GM19463 (cell line): ENCODE measurements at regions not wholly inside any gene's neighbourhood (a gene's known extent, or its start where the extent isn't known, plus 50 kb on each side); places are given as distances from the start of the nearest gene placed in this dataset.
"Not testable (repeated sequence)": the region's sequence is repeated elsewhere in the genome, so short reads cannot be mapped to it uniquely, and the experiment has no call there.

Experiments used
- ATAC-seq: cut with Tn5 transposase; IDR thresholded peaks from one replicate; pipeline ENCODE4 v1.9.1; 2021; ENCODE audit warnings: mild to moderate bottlenecking, moderate library complexity; ENCODE audit not compliant: unreplicated experiment

DNA sequence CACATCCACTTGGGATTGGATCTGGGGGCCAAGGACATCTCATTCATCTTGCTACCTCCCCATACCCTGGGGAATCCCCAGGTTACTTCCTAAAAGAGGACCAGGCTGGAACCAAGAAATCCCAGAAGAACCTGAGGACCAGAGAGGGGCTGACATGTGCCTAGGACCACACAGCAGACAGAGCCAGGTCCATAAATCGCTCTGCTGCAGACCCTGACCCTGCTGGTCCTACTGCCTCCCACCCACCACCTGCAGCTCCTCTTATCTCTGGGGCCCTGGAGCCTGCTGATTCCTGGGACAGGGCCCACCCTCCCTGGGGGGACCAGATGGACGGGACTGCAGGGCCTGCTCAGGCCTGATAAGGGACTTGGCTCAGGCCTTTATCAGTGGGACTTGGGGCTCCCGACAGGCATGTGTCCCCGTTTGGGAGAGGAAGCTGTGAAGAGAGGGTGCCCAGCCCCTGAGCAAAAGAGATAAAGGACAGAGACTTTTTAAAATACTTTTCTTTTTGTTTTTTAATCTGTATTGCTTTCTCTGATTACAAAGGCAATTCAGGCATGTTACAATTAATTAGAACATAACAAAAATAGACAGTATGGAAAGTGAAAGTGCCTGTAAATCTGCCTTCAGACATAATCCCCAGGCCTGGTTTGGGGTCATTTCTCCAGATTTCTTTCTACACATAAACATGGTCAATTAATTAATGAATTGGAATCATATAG, 101.3 kb upstream of the LARP1 start:
- no peak for ATAC-seq

DNA sequence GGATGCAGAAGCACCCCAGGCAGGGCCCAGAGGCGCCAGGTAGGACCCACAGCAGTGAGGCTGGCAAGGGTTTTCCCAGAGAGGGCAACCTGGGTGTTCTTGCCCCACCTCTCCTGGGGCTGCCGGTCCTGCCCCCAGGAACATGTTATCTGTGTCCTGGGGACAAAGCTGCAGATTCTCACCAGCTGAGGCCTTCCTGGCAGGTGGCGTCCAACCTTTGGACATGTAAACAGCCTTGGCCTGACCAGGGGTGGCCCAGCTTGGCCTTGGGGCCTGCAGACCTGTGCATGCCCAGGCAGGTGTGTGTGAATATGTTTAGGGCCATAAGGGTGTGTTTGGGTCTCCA, 101.8 kb upstream of the LARP1 start:
- ATAC-seq = no peak

DNA sequence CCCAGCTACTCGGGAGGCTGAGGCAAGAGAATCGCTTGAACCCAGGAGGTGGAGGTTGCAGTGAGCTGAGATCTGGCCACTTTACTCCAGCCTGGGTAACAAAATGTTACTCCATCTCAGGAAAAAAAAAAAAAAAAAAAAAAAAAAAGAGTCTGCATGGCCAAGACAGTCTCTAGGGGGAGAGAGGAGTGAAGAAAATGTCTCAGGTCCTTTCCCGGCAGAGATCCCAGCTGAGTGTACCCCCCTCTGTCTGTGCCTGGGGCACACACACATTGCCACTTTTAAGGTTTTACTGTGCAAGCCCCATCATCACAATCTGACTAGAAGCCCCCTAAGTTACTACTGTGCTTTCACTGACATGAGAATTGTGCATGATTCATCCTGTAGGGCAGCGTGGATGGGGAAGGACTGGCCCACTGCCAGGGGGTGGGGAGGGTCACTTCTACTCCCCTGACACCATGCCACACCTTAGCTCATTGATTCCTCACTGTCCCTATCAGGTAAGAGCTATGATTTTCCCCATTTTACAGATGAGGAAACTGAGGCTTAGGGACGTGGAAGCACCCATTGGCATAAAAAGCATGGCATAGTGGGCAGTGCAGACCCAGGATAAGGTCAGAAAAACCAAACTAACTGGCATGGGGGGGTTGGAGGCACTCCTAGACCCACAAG, 102.3 kb upstream of the LARP1 start:
- ATAC-seq = no peak

DNA sequence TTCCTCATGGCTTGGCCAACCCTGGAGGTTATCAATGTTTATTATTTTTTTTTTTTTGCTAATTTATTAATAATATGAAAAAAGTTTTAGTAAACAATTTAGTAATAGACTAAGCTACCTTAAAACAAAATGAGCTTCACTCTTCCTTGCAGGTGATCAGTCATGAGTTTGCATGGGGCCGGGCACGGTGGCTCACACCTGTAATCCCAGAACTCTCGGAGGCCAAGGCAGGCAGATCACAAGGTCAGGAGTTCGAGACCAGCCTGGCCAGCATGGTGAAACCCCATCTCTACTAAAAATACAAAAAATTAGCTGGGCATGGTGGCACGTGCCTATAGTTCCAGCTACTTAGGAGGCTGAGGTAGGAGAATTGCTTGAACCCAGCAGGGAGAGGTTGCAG, 103.4 kb upstream of the LARP1 start:
- not testable (repeated sequence) for ATAC-seq

DNA sequence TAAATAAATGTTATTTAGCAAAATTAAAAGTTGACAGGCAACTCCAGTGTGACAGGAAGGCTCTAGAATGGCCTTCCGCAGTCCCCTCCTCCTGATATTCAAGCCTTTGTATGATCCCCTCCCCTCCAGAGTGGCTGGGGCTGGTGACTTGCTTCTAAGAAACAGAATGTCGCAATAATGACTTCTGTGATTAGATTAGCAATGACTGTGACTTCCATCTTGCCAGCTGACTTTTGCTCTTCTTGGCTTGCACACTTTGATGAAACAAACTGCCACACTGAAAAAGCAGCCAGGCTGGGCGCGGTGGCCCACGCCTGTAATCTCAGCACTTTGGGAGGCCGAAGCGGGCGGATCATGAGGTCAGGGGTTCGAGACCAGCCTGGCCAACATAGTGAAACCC, 106.5 kb upstream of the LARP1 start:
- no peak for ATAC-seq

DNA sequence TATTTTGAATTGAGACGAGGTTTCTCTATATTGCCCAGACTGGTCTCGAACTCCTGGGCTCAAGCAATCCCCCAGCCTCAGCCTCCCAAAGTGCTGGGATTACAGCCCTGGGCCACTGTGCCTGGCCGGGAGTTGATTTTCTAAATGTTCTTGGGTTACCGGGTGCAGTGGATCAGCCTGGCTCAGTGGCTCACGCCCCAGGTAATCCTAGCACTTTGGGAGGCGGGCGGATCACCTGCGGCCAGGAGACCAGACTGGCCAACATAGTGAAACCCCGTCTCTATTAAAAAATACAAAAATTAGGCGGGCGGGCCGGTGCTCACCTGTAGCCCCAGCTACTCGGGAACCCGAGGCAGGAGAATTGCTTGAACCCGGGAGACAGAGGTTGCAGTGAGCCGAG, 106.9 kb upstream of the LARP1 start:
- no peak for ATAC-seq

DNA sequence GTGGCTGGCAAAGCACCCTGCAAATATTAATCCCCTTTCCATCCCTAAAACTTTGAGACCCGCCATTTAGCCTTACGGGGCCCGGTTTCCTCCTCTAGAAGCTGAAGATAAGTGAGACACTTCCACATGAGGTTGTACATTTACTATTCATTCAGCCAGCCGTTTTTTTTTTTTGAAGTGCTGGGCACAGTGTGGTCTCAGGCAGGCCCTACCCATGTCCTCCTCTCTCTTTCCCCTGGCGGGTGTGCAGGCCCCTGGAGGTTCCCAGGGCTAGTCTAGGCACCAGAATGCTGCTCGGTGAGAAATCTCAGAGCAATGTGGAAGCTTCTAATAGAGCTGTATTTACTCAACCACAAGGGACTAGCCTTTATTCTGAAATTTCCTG, 107.4 kb upstream of the LARP1 start:
- ATAC-seq = no peak

DNA sequence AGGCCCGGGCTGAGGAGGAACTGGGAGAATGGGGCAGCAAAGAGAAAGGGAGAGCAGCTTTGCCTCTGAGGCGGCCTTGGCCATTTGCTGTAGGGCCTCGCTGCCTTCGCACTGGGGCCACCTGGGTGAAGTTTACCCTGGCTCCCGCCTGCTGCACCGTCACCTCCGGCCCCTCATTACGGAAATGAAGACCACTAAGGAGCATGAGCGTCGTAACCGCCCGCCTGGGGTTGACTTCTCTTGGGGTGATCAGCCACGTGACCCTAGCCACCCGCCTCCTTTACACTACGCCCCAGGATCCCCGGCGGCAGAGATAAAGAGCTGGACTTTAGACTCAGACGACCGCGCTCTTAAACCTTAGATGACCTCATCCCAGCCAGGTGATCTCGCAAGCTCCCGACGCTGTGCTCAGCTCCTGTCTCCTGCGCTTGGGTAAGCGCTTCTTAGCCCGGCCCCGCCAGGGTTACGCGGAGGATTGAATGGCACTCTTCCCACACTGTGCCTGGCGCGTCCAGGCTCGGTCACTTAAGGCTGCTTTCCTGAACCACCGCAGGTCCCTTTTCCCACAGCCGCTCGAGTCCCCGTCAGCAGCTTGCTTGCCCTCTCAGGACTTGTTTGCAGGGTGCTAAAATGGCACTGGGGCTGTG, 107.9 kb upstream of the LARP1 start:
- ATAC-seq = peak; percentile 96

DNA sequence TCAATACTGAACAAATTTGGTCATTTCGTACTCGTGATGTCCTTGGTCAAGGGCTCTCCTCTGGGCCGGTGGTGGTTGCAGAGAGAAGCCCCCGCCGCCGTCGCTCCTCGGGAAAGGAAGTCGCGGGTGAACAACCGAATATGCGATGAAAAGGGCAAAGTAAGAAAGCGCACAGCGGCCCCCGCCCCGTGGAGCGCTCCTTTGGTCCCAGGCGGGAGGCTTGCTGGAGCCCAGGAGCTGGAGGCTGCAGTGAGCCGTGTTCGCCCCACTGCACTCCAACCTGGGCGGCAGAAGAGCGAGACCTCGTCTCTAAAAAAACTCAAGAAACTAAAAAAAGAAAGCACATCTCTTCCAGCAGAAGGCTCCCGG, 108.4 kb upstream of the LARP1 start:
- ATAC-seq = peak; percentile 7

DNA sequence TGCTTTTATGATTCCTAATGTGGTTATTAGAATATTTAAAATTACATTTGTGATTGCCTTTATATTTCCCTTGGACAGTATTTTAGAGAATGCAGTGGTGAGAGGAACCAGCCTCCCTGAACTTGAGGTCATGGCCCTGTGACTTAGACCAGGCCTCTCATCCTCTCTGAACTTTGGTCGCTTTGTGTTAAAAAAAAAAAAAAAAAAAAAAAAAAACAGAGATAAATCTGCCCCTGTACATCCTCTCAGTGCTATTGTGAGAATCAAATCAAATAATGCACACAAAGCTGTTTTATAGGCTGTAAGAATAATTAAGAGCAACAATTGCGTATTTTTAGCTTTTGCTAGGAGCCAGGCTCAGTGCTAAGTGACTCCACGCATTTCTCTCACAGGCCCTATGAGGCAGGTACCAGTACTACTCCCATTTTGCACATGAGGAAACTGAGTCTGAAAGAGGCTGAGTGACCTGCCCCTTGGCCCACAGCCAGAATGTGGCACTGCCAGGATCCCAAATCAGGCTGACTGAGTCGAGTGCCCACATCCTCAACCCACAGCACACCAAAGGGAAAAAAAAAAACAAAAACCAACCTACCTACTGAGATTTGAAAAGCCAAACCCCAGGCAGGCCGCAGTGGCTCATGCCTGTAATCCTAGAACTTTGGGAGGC, 110.3 kb upstream of the LARP1 start:
- ATAC-seq = no peak

DNA sequence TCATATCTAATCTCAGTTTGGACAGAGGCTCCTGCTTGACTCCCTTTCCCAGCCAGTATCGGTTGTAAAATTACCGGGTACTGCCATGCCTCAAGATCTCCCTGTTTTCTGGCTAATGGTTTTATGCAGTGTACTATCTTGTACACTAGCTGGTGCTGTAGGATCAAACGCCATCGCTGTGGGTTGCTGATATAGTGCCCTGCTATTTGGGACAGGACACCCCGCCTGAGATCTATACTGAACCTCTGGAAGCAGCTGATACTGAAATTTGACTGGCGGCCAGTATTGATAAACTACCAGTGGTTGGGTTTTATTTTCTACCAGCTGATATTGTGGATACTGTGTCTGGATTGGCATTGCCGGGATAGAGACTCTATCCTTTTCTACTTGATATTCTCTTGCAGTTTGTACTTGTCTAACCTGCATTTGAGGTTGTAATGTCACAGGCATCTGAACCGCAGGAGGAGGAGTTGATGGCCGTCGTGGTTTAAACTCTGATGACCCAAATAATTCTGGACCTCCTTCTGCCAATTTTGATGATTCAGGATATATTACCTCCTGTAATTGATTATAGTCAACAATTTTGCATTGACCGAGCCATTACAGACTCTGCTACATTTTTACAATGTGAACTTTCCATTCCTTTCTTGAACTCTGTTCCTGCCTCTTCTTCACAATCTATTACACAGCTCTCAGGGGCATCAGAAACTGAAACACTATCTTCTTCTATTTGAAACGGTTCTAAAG, 112.5 kb upstream of the LARP1 start:
- no peak for ATAC-seq

DNA sequence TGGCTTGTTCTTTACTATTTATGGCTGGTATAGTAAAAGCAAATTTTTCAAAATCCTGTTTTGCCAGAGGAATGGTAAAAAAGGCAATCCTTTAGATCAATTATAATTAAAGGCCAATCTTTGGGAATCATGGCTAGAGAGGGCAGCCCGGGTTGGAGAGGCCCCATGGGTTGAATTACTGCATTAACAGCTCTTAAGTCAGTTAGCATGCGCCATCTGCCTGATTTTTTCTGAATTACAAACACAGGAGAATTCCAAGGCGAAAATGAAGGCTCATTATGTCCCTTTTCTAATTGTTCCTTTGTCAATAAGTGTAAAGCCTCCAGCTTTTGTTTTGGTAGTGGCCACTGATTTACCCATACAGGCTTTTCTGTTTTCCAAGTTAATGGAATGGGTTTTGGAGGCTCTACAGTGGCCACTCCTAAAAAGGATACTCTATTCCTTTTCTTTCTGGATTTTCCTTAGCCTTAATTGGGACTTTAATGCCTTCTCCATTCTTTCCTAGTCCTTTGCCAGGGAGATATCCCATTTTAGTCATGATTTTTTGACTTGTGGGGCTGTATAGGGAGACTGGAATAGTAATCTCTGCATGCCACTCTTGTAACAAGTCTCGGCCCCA, 114.9 kb upstream of the LARP1 start:
- not testable (repeated sequence) for ATAC-seq

DNA sequence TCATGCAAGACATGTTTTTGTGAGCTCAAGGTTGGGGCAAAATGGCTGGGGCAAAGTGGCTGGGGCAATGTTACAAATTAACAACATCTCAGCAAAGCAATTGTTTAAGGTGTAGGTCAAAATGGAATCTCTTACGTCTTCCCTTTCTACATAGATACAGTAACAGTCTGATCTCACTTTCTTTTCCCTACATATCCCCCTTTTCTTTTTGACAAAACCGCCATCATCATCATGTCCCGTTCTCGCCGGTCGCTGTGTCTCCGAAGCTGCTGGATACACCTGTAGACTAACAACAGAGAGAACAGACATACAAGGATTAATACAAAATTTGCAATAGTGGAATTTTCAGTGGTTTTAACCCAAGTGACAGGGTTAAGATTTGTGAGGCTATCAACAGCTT, 118.4 kb upstream of the LARP1 start:
- not testable (repeated sequence) for ATAC-seq

DNA sequence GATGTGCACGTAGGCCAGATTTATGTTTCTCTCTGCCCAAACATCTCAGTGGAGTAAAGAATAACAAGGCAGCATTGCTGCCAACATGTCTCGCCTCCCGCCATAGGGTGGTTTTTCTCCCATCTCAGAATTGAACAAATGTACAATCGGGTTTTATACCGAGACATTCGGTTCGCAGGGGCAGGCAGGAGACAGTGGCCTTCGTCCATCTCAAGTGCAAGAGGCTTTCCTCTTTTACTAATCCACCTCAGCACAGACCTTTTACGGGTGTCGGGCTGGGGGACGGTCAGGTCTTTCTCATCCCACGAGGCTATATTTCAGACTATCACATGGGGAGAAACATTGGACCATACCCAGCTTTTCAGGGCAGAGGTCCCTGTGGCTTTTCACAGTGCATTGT, 118.9 kb upstream of the LARP1 start:
- not testable (repeated sequence) for ATAC-seq

DNA sequence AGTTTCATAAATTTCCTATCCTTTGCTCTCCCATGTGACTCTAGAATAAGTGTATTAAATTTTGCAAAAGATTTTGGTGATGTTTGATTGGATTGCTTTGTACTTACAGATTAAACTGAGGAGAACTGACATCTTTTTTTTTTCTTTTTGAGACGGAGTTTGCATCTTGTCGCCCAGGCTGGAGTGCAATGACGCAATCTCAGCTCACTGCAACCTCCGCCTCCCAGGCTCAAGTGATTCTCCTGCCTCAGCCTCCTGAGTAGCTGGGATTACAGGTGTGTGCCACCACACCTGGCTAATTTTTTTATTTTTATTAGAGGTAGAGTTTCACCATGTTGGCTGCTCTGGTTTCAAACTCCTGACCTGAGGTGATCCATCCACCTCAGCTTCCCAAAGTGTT, 121.4 kb upstream of the LARP1 start:
- ATAC-seq = not testable (repeated sequence)

DNA sequence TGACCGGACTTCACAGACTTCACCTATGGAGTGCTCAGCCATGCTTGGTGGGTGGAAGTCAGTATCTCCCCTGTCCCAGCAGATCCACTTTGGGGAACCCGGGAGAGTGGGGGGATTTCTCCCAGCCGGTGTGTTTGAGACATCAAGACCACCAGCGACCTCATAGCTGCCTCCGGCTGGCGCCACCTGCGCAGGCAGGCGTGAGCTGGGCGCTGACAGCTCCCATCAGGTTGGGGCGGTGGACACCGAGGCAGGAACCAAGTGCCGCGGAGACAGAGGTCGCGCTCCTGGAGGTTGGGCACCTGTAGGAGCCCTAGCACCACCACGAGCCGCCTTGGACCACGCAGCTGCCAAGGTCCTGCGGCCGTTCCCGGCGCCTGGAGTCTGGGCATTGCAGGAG, 124.0 kb upstream of the LARP1 start:
- ATAC-seq = no peak

DNA sequence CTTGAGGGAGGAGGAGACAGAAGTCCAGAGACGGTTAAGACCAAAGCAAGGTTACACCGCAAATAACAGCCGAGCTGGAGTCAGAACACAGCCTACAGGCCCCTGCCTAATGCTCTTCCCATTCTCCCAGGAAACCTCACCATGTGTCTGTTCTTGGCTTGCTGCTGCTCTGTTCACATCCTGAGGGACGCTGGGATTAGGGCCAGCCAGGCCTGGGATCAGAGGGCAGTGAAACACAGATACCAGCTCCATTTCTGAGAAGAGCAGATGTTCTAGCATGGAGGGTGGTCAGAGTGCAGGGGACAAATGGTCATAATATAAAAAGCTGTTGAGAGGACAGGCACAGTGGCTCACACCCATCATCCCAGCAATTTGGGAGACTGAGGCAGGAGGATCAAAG, 124.8 kb upstream of the LARP1 start:
- no peak for ATAC-seq

DNA sequence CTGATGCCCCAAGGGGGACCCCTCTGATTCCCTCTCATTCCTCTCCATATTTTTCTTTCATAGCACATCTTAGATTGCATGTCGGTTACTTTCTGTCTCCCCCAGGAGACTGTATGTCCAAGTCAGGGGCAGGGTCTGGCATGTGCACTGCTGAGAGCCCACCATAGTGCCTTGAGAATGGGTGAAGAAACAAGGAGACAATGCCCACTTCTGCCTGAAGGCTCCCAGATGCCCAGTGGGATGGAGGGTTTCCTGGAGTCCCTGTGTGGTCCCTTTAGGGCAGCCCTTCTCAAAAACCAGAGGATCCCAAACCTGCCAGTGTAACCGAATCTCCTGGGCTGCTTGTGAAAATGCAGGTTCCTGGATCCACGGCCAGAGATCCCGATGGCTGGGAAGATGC, 126.5 kb upstream of the LARP1 start:
- no peak for ATAC-seq

DNA sequence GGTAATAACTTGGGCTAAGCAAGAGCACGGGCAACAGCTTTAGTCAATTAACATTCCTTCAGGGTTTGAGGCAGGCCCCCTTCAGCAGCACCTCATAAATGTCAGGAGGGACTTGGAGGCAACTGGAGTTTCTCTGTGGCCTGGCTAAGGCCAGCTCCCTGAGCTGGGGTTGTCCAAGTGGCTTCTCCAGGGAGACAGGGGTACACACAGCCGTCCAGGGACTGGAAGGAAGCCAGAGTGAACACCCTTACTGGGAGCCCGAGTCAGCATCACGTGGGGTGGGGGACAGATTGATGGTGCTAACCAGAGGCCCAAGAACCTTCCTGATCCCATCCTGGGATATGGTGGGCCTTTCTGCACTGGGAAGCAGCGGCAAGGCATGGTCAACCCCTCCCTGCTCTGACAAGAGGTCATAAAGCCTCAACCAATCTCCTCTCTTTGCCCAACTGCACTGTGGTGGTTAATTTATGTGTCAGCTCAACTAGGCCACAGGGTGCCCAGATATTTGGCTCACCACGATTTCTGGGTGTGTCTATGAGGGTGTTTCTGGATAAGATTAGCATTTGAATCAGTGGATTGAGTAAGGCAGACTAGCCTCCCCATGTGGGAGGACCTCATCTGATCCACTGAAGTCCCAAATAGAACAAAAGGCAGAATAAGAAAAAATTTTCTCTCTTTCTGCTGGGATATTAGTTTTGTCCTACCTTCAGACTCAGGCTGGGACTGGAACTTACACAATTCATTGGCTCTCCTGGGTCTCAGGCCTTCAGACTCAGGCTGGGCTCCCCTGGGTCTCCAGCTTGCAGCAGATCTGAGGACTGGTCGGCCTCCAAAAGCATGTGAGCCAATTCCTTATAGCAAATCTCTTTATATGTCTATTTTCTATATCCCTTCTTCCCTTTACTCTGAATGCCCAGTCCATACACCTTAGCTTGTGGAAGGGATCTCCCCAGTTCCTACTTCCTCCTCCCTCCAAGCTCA, 127.2 kb upstream of the LARP1 start:
- no peak for ATAC-seq
